OCI-LY1 (cell line): ENCODE measurements at regions not wholly inside any gene's neighbourhood (a gene's known extent, or its start where the extent isn't known, plus 50 kb on each side); places are given as distances from the start of the nearest gene placed in this dataset.

ENCODE experiments used
- H2AFZ ChIP-seq: fragments of 200-600 bp; sonication (generic), shearing (Covaris generic); 2 replicates; pipeline ENCODE4 v1.6.0; 2014; ENCODE audit warnings: antibody characterized with exemption, mild to moderate bottlenecking, low read length
- H3F3A ChIP-seq: fragments of 200-600 bp; sonication (generic), shearing (Covaris generic); 2 replicates; pipeline ENCODE4 v1.6.0; 2014; ENCODE audit warnings: mild to moderate bottlenecking, antibody characterized with exemption, low read length, moderate library complexity; ENCODE audit not compliant: insufficient read depth
- H3K27ac ChIP-seq: fragments of 200-600 bp; sonication (generic); 2 replicates; pipeline ENCODE4 v1.5.1; 2014; ENCODE audit warnings: low read length, mixed run types, mild to moderate bottlenecking, low read depth; ENCODE audit not compliant: poor library complexity, severe bottlenecking
- H3K27me3 ChIP-seq: fragments of 200-600 bp; sonication (generic); 2 replicates; pipeline ENCODE4 v1.6.0; 2014; ENCODE audit warnings: antibody characterized with exemption, mild to moderate bottlenecking, low read length, moderate library complexity; ENCODE audit not compliant: insufficient read depth
- H3K36me3 ChIP-seq: fragments of 200-600 bp; sonication (generic); 2 replicates; pipeline ENCODE4 v1.6.1; 2014; ENCODE audit warnings: mild to moderate bottlenecking, antibody characterized with exemption, low read length, moderate library complexity, mixed read lengths; ENCODE audit not compliant: insufficient read depth
- H3K4me1 ChIP-seq: fragments of 200-600 bp; sonication (generic); 2 replicates; pipeline ENCODE4 v1.5.1; 2014; ENCODE audit warnings: mild to moderate bottlenecking, low read length, moderate library complexity; ENCODE audit not compliant: insufficient read depth, severe bottlenecking
- H3K4me2 ChIP-seq: fragments of 200-600 bp; sonication (generic), shearing (Covaris generic); 2 replicates; pipeline ENCODE4 v1.6.1; 2014; ENCODE audit warnings: low read length
- H3K4me3 ChIP-seq: fragments of 200-600 bp; sonication (generic); 2 replicates; pipeline ENCODE4 v1.5.1; 2014; ENCODE audit warnings: low read length, low read depth, mild to moderate bottlenecking, mixed read lengths; ENCODE audit not compliant: poor library complexity, severe bottlenecking
- H3K79me2 ChIP-seq: fragments of 200-600 bp; shearing (Covaris generic); 2 replicates; pipeline ENCODE4 v1.6.1; 2016; ENCODE audit warnings: mixed run types, low read length, mixed read lengths; ENCODE audit not compliant: insufficient read depth
- H3K9ac ChIP-seq: fragments of 200-600 bp; sonication (generic), shearing (Covaris generic); 2 replicates; pipeline ENCODE4 v1.6.1; 2014; ENCODE audit warnings: mild to moderate bottlenecking, low read length, mixed read lengths
- H3K9me2 ChIP-seq: fragments of 200-600 bp; sonication (generic), shearing (Covaris generic); 2 replicates; pipeline ENCODE4 v1.6.1; 2014; ENCODE audit warnings: low read depth, mild to moderate bottlenecking, low read length, mixed read lengths
- H3K9me3 ChIP-seq: fragments of 200-600 bp; shearing (Covaris generic); 2 replicates; pipeline ENCODE4 v1.6.1; 2014; ENCODE audit warnings: low read length, mixed read lengths
- H4K20me1 ChIP-seq: fragments of 200-600 bp; sonication (generic), shearing (Covaris generic); 2 replicates; pipeline ENCODE4 v1.6.0; 2016; ENCODE audit warnings: mild to moderate bottlenecking, low read length; ENCODE audit not compliant: insufficient read depth
- EZH2 ChIP-seq: fragments of 200-600 bp; sonication (generic), shearing (Covaris generic); IDR thresholded peaks from 2 replicates; pipeline ENCODE4 v1.8.0; 2017; ENCODE audit warnings: borderline replicate concordance, mixed run types, mild to moderate bottlenecking, antibody characterized with exemption, low read length, moderate library complexity, mixed read lengths
- TF ChIP-seq, protein P1 (sequence below): fragments of 200-600 bp; sonication (generic), shearing (Covaris generic); IDR thresholded peaks from 2 replicates; pipeline ENCODE4 v1.5.1; 2017; ENCODE audit warnings: mild to moderate bottlenecking, antibody characterized with exemption, low read length, moderate library complexity, mixed read lengths

DNA sequence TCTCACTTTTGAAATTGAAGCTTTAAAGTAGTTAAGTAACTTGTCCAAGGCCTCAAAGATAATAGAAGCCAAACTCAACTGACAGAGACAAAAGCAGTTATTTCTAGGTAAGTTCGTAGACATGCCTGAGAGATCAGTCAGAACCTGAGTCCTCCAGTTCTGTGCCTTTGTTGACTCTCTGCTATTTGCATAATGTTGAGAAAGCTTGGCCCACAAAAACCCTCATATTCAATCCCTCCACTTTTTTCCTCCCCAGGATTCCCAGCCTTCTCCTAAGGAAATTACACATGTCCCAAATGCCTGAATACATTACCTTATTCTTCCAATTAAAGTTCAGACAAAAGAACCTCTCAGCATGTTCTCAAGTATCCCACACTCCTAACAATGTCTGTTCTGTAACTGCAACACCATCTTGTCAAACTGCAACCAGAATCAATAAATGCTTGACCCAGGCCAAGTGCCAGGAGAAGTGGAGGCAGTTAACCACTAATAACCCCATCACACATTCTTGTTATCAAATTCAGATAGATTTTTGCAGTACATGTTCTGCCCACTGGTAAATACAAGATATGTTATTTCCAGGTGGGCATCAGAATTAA lies 217.8 kb downstream of the LRRC3B start:
- Histone ChIP-seq H3K9me2 (no peaks in the 10 kb centered on the region), H3K9ac (no peak overlapping the region), H4K20me1 (no peaks in the 10 kb centered on the region), H3K4me1 (no peaks in the 10 kb centered on the region), H3K27ac (no peak overlapping the region), H3F3A (no peaks in the 10 kb centered on the region), H3K27me3 (no peaks in the 10 kb centered on the region), H3K4me3 (no peak overlapping the region), H2AFZ (no peak overlapping the region), H3K79me2 (no peaks in the 10 kb centered on the region), H3K9me3 (no peaks in the 10 kb centered on the region), H3K36me3 (no peaks in the 10 kb centered on the region), H3K4me2 (no peak overlapping the region)
- TF ChIP-seq EZH2 = no peak
- TF ChIP-seq, protein P1, sequence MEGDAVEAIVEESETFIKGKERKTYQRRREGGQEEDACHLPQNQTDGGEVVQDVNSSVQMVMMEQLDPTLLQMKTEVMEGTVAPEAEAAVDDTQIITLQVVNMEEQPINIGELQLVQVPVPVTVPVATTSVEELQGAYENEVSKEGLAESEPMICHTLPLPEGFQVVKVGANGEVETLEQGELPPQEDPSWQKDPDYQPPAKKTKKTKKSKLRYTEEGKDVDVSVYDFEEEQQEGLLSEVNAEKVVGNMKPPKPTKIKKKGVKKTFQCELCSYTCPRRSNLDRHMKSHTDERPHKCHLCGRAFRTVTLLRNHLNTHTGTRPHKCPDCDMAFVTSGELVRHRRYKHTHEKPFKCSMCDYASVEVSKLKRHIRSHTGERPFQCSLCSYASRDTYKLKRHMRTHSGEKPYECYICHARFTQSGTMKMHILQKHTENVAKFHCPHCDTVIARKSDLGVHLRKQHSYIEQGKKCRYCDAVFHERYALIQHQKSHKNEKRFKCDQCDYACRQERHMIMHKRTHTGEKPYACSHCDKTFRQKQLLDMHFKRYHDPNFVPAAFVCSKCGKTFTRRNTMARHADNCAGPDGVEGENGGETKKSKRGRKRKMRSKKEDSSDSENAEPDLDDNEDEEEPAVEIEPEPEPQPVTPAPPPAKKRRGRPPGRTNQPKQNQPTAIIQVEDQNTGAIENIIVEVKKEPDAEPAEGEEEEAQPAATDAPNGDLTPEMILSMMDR = no peak

DNA sequence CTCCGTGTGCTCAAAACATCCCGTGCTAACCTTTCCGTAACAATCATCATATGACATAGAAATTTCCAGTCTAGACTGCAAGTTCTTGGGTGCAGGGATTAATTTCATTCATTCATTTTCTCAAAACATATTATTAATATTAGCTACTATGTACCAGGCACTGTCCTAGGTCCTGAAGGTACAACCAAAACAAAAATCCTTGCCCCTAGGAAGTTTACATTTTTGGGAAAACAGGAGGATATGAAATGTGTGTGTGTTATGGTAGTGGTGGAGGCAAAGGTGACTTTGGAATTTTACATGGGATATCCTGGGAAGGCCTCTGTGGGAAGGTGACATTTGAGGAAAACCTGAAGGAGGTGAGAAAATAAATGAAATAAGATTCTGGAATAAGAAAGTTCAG lies 222.6 kb downstream of the LRRC3B start:
- Histone ChIP-seq H3K9me2 (no peaks in the 10 kb centered on the region), H3K9ac (no peak overlapping the region), H3K9me3 (no peaks in the 10 kb centered on the region), H3K36me3 (no peaks in the 10 kb centered on the region), H3F3A (no peaks in the 10 kb centered on the region), H3K27ac (no peak overlapping the region), H3K4me1 (no peaks in the 10 kb centered on the region), H4K20me1 (no peaks in the 10 kb centered on the region), H2AFZ (no peak overlapping the region), H3K4me2 (no peak overlapping the region), H3K27me3 (no peaks in the 10 kb centered on the region), H3K79me2 (no peaks in the 10 kb centered on the region), H3K4me3 (no peak overlapping the region)
- TF ChIP-seq, protein P1 = no peak

DNA sequence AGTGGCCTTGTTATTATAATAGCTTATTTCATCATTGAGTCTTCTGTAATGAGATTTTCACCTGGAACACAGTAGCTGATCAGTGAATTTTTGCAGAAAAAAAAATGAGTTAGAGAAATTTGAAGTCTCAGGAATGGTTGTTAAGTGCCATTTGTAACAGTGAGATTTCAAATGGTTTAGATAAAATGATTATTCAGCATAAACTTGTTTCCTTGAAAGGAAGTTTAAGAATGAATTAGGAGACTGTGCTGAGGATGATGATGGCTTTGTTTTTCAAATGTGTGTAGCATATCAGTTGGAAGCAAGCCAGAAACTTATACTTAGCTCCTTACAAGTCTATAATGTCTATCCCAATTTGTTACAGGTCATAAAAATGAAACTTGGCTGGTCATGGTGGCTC lies 225.1 kb downstream of the LRRC3B start:
- H3K4me3 ChIP-seq = no peak overlapping the region
- H3K36me3 ChIP-seq = no peaks in the 10 kb centered on the region
- H3K4me1 ChIP-seq = no peaks in the 10 kb centered on the region
- no peak overlapping the region for H3K9ac ChIP-seq
- no peaks in the 10 kb centered on the region for H3K9me2 ChIP-seq
- no peaks in the 10 kb centered on the region for H3K9me3 ChIP-seq
- no peaks in the 10 kb centered on the region for H4K20me1 ChIP-seq
- no peak overlapping the region for H3K4me2 ChIP-seq
- H3K27me3 ChIP-seq = no peaks in the 10 kb centered on the region
- H3K27ac ChIP-seq = no peak overlapping the region
- no peaks in the 10 kb centered on the region for H3F3A ChIP-seq
- H2AFZ ChIP-seq = no peak overlapping the region
- TF ChIP-seq EZH2 = no peak
- TF ChIP-seq, protein P1 = no peak
- no peaks in the 10 kb centered on the region for H3K79me2 ChIP-seq
